Sigmoid colon (tissue), 6 donors: ENCODE measurements at regions not wholly inside any gene's neighbourhood (a gene's known extent, or its start where the extent isn't known, plus 50 kb on each side); places are given as distances from the start of the nearest gene placed in this dataset.

Experiments used
- DNase-seq: peaks from one replicate; pipeline ENCODE4 v3.0.0-alpha.2; 2019
- H3K27ac ChIP-seq, 4 donors: fragments of 200-600 bp; sonication (generic); one replicate each; pipeline ENCODE4 v1.5.1; 2016 to 2019; ENCODE audit warnings: mild to moderate bottlenecking in 1 of 4
- H3K27me3 ChIP-seq, 3 donors: fragments of 200-600 bp; sonication (generic); one replicate each; pipeline ENCODE4 v1.5.1; 2019; ENCODE audit warnings: mild to moderate bottlenecking in 1 of 3
- H3K36me3 ChIP-seq, 4 donors: fragments of 200-600 bp; sonication (generic); one replicate each; pipeline ENCODE4 v1.5.1; 2016 to 2019
- H3K4me1 ChIP-seq, 4 donors: fragments of 200-600 bp; sonication (generic); one replicate each; pipeline ENCODE4 v1.5.1; 2017 to 2019
- H3K4me3 ChIP-seq, 4 donors: fragments of 200-600 bp; sonication (generic); one replicate each; pipeline ENCODE4 v1.5.1; 2017 to 2019; ENCODE audit warnings: mild to moderate bottlenecking in 2 of 4, moderate library complexity in 1 of 4
- H3K9me3 ChIP-seq, 4 donors: fragments of 200-600 bp in 3 of 4; sonication (generic) in 3 of 4; one replicate each; pipeline versions ENCODE4 v1.5.1 to v1.6.1; 2013 to 2019
- CTCF ChIP-seq, 4 experiments: fragments of 450-650 bp in 3 of 4; fragments of 200-600 bp in 1 of 4; IDR thresholded peaks; one replicate each; pipeline ENCODE4 v1.5.1; 2016 to 2019; ENCODE audit warnings: antibody characterized with exemption in 4 of 4, mild to moderate bottlenecking in 3 of 4, moderate library complexity in 2 of 4
- EP300 ChIP-seq, 4 donors: sonication (generic); formaldehyde crosslinking; IDR thresholded peaks; one replicate each; pipeline ENCODE4 v1.6.1; 2017; ENCODE audit warnings: antibody characterized with exemption in 4 of 4
- POLR2A ChIP-seq, 2 donors: fragments of 450-650 bp; IDR thresholded peaks; one replicate each; pipeline ENCODE4 v1.6.1; 2016; ENCODE audit warnings: antibody characterized with exemption in 2 of 2, mild to moderate bottlenecking in 2 of 2, moderate library complexity in 2 of 2
- POLR2AphosphoS5 ChIP-seq, 4 donors: sonication (generic); formaldehyde crosslinking; IDR thresholded peaks; one replicate each; pipeline ENCODE4 v1.6.1; 2017; ENCODE audit warnings: antibody characterized with exemption in 4 of 4
- WGBS, 2 donors: extraction: QIAGEN DNeasy Blood & Tissue Kit; methylation state at CpG; one replicate each; pipeline ENCODE4 v1.1.7; 2013; 5-methylcytosine and 5-hydroxymethylcytosine counted together
- intact Hi-C: fragments of 100-400 bp; cut with DNase I; formaldehyde crosslinking; loops from one replicate; pipeline ENCODE4 v1.15.1; 2023
- donor health status: healthy with polysubstance abuse.
- donor health status: healthy.

- H3K4me3 ChIP-seq: no peak overlapping the region
- TF ChIP-seq EP300 (IDR thresholded peaks at IDR 0.05) (no peak), POLR2AphosphoS5 (IDR thresholded peaks at IDR 0.05) (no peak), CTCF (IDR thresholded peaks at IDR 0.05) (no peak), POLR2A (IDR thresholded peaks at IDR 0.05) (no peak)
- no peaks in the 10 kb centered on the region for H3K4me1 ChIP-seq
- no peaks in the 10 kb centered on the region for H3K27me3 ChIP-seq
- no peaks in the 10 kb centered on the region for H3K9me3 ChIP-seq
- H3K27ac ChIP-seq: no peak overlapping the region
- intact Hi-C loops: no loop called here
- WGBS, 2 donors: 55 to 78% methylated on average over 4 of the region's 4 CpGs
- H3K36me3 ChIP-seq: no peaks in the 10 kb centered on the region
- no peak for DNase-seq
Measured at GRCh38 chr14:65242732-65243134, 140.4 kb upstream of the MAX start.

GRCh38 chr14:65243766-65244442, 141.6 kb upstream of the MAX start:
- 41 to 64% methylated on average over 7 of the region's 7 CpGs for WGBS, 2 donors
- H3K4me1 ChIP-seq: no peaks in the 10 kb centered on the region
- no peak overlapping the region for H3K4me3 ChIP-seq
- intact Hi-C loops: no loop called here
- no peak for DNase-seq
- H3K36me3 ChIP-seq: no peaks in the 10 kb centered on the region
- TF ChIP-seq CTCF (IDR thresholded peaks at IDR 0.05): no peak
- no peak for TF ChIP-seq EP300 (IDR thresholded peaks at IDR 0.05)
- TF ChIP-seq POLR2AphosphoS5 (IDR thresholded peaks at IDR 0.05): no peak
- TF ChIP-seq POLR2A (IDR thresholded peaks at IDR 0.05): no peak
- H3K27ac ChIP-seq: no peak overlapping the region
- no peaks in the 10 kb centered on the region for H3K27me3 ChIP-seq
- no peaks in the 10 kb centered on the region for H3K9me3 ChIP-seq

- Histone ChIP-seq H3K27me3 (no peaks in the 10 kb centered on the region), H3K9me3 (no peaks in the 10 kb centered on the region), H3K4me1 (no peaks in the 10 kb centered on the region), H3K36me3 (no peaks in the 10 kb centered on the region), H3K27ac (no peak overlapping the region), H3K4me3 (no peak overlapping the region)
- intact Hi-C loops: no loop called here
- no peak for DNase-seq
- no peak for TF ChIP-seq EP300 (IDR thresholded peaks at IDR 0.05)
- TF ChIP-seq POLR2AphosphoS5 (IDR thresholded peaks at IDR 0.05): no peak
- no peak for TF ChIP-seq CTCF (IDR thresholded peaks at IDR 0.05)
- TF ChIP-seq POLR2A (IDR thresholded peaks at IDR 0.05): no peak
- WGBS, 2 donors: 85 to 90% methylated on average over 5 of the region's 5 CpGs
Measured at GRCh38 chr14:65249471-65250161, 147.3 kb upstream of the MAX start.

GRCh38 chr14:65250162-65250495, 147.8 kb upstream of the MAX start:
- intact Hi-C loops: no loop called here
- 20 to 79% methylated on average over 2 of the region's 2 CpGs for WGBS, 2 donors
- H3K4me1 ChIP-seq: no peaks in the 10 kb centered on the region
- no peaks in the 10 kb centered on the region for H3K27me3 ChIP-seq
- no peak for TF ChIP-seq CTCF (IDR thresholded peaks at IDR 0.05)
- TF ChIP-seq POLR2A (IDR thresholded peaks at IDR 0.05): no peak
- no peak for TF ChIP-seq POLR2AphosphoS5 (IDR thresholded peaks at IDR 0.05)
- no peak for TF ChIP-seq EP300 (IDR thresholded peaks at IDR 0.05)
- no peaks in the 10 kb centered on the region for H3K36me3 ChIP-seq
- H3K27ac ChIP-seq: no peak overlapping the region
- no peak for DNase-seq
- no peak overlapping the region for H3K4me3 ChIP-seq
- no peaks in the 10 kb centered on the region for H3K9me3 ChIP-seq
